Astrocyte of the cerebellum (primary cell): ENCODE measurements at regions not wholly inside any gene's neighbourhood (a gene's known extent, or its start where the extent isn't known, plus 50 kb on each side); places are given as distances from the start of the nearest gene placed in this dataset.

Experiments used
- DNase-seq: peaks from one replicate; pipeline ENCODE4 v3.0.0-alpha.2; 2011; ENCODE audit warnings: low read depth
- H3K4me3 ChIP-seq: 2 replicates; pipeline ENCODE4 v1.5.1; 2011; ENCODE audit warnings: mild to moderate bottlenecking, low read depth, low read length, moderate library complexity
- CTCF ChIP-seq: IDR thresholded peaks from 2 replicates; pipeline ENCODE4 v1.5.1; 2012; ENCODE audit warnings: low read length, low read depth, moderate library complexity, mild to moderate bottlenecking; ENCODE audit errors: missing control alignments
- in situ Hi-C: cut with HindIII; loops from 2 replicates; pipeline ENCODE4 v1.10.0; 2017; ENCODE audit warnings: low sequenced_read_pairs

GRCh38 chr9:81468084-81468595 lies 221.2 kb downstream of the TLE1 start:
- no peak for TF ChIP-seq CTCF
- H3K4me3 ChIP-seq, result no peak overlapping the region
- no peak for DNase-seq
- in situ Hi-C loops, result no loop called here

- TF ChIP-seq CTCF, result no peak
- DNase-seq, result no peak
- H3K4me3 ChIP-seq, result no peak overlapping the region
- in situ Hi-C loops, result no loop called here
Measured at GRCh38 chr9:81466981-81467380, 222.4 kb downstream of the TLE1 start.

GRCh38 chr9:81465468-81466011 lies 223.8 kb downstream of the TLE1 start:
- peak; percentile 8 for TF ChIP-seq CTCF
- no peak for DNase-seq
- no peak overlapping the region for H3K4me3 ChIP-seq
- in situ Hi-C loops, result no loop called here

GRCh38 chr9:81462801-81463200 lies 226.5 kb downstream of the TLE1 start:
- no peak overlapping the region for H3K4me3 ChIP-seq
- TF ChIP-seq CTCF, result no peak
- in situ Hi-C loops, result no loop called here
- DNase-seq, result no peak

- no peak overlapping the region for H3K4me3 ChIP-seq
- DNase-seq, result peak; percentile 64
- no peak for TF ChIP-seq CTCF
- in situ Hi-C loops, result no loop called here
Measured at GRCh38 chr9:81461196-81461595, 228.2 kb downstream of the TLE1 start.

GRCh38 chr9:81460693-81461092 lies 228.7 kb downstream of the TLE1 start:
- in situ Hi-C loops, result no loop called here
- TF ChIP-seq CTCF, result no peak
- H3K4me3 ChIP-seq, result no peak overlapping the region
- DNase-seq, result peak; percentile 2
